Ramos (cell line): ENCODE measurements at regions not wholly inside any gene's neighbourhood (a gene's known extent, or its start where the extent isn't known, plus 50 kb on each side); places are given as distances from the start of the nearest gene placed in this dataset.

Experiments used
- in situ Hi-C: fragments of 300-500 bp; cut with MboI; formaldehyde crosslinking; loops from one replicate; pipeline ENCODE4 v1.14.3; 2022; ENCODE audit warnings: low sequenced_read_pairs; ENCODE audit not compliant: unreplicated experiment

- in situ Hi-C loops: loop anchor here (10.0 kb wide), 1 partner anchor 227 kb away; no protein-coding TSS in a partner anchor
These were observed 56.6 kb upstream of the DRD2 start for GRCh38 chr11:113531575-113532451.

GRCh38 chr11:113531083-113531482 is 55.9 kb upstream of the DRD2 start:
- in situ Hi-C loops: loop anchor here (10.0 kb wide), 1 partner anchor 226 kb away; no protein-coding TSS in a partner anchor

GRCh38 chr11:113529606-113530005 is 54.4 kb upstream of the DRD2 start:
- in situ Hi-C loops: loop anchor here (10.0 kb wide), 1 partner anchor 225 kb away; no protein-coding TSS in a partner anchor

GRCh38 chr11:113528982-113529381 is 53.8 kb upstream of the DRD2 start:
- in situ Hi-C loops: no loop called here

- in situ Hi-C loops: no loop called here
These were observed 51.3 kb upstream of the DRD2 start for GRCh38 chr11:113526521-113526920.
